K562 (cell line): ENCODE measurements at regions not wholly inside any gene's neighbourhood (a gene's known extent, or its start where the extent isn't known, plus 50 kb on each side); places are given as distances from the start of the nearest gene placed in this dataset.
A peak's percentile ranks its signal among the peaks of the same experiment; 100 is the strongest.

Source experiments
- ATAC-seq: fragments of 200-7000 bp; cut with Tn5 transposase; 3 replicates; pipeline ENCODE4 v1.9.1; 2020; ENCODE audit warnings: moderate library complexity
- BruUV-seq: library from RNA; stranded (reverse); fragments of 400-500 nt; replicated peaks from 2 replicates; lab custom pipeline; 2021; lab: Mats Ljungman, UMichigan
- CTCF ChIA-PET: fragments of 300-600 bp; formaldehyde crosslinking; extraction: SDS; loops from one replicate; lab custom pipeline; 2021; ENCODE audit warnings: low intra/inter-chr PET ratio; lab: Yijun Ruan, JAX
- POLR2A ChIA-PET: fragments of 300-600, 350-650 bp; sonication (Branson Sonifier 250); formaldehyde crosslinking; extraction: SDS; loops from one replicate; lab custom pipeline; 2021; ENCODE audit warnings: antibody characterized with exemption, inconsistent platforms; lab: Yijun Ruan, JAX
- DNase-seq, 4 experiments: peaks; one replicate each; pipeline versions ENCODE4 v3.0.0 to v3.0.0-alpha.2; 2011 to 2018; ENCODE audit warnings: low spot score in 3 of 4, mixed read lengths in 3 of 4; ENCODE audit errors: extremely low read depth in 1 of 4
- FAIRE-seq: peaks from 2 replicates; lab custom pipeline; 2011; peaks lifted over from hg19 to GRCh38; lab: Jason Lieb, UNC
- H2AFZ ChIP-seq: 2 replicates; pipeline ENCODE4 v1.6.0; 2011; ENCODE audit warnings: low read depth, low read length, control low read depth, inconsistent platforms
- H3K27ac ChIP-seq: fragments of 200-600 bp; 3 replicates; pipeline ENCODE4 v1.8.0; 2011; ENCODE audit warnings: low read depth, mild to moderate bottlenecking, control low read depth, inconsistent platforms, low read length, moderate library complexity, mixed read lengths; ENCODE audit errors: extremely low read depth
- H3K27me3 ChIP-seq, 2 experiments: fragments of 300-600 bp in 1 of 2; 2 replicates in 1 of 2; 3 replicates in 1 of 2; pipeline versions ENCODE4 v1.6.0 to v1.8.0; 2011; ENCODE audit warnings: inconsistent platforms in 2 of 2, low read length in 2 of 2, mild to moderate bottlenecking in 1 of 2, mixed read lengths in 1 of 2, moderate library complexity in 1 of 2; ENCODE audit not compliant: control insufficient read depth in 2 of 2, insufficient read depth in 2 of 2
- H3K36me3 ChIP-seq: fragments of 300-600 bp; 3 replicates; pipeline ENCODE4 v1.8.0; 2011; ENCODE audit warnings: mild to moderate bottlenecking, low read length, inconsistent platforms; ENCODE audit not compliant: control insufficient read depth, insufficient read depth
- H3K4me1 ChIP-seq, 2 experiments: fragments of 200-600 bp in 1 of 2; replicated peaks in 1 of 2; 2 replicates in 1 of 2; 3 replicates in 1 of 2; pipeline versions ENCODE4 v1.5.1 to v1.8.0; 2011; ENCODE audit warnings: inconsistent platforms in 2 of 2, low read length in 2 of 2, mild to moderate bottlenecking in 1 of 2, mixed read lengths in 1 of 2, moderate library complexity in 1 of 2; ENCODE audit not compliant: control insufficient read depth in 2 of 2, insufficient read depth in 2 of 2
- H3K4me2 ChIP-seq: 2 replicates; pipeline ENCODE4 v1.6.1; 2011; ENCODE audit warnings: low read length, control low read depth, inconsistent platforms, mixed read lengths; ENCODE audit not compliant: insufficient read depth
- H3K4me3 ChIP-seq: fragments of 200-600 bp; sonication (generic), shearing (Covaris generic); 2 replicates; pipeline ENCODE4 v1.5.1; 2016; ENCODE audit warnings: control low read depth, inconsistent platforms
- H3K79me2 ChIP-seq: fragments of 200-600 bp; 3 replicates; pipeline ENCODE4 v1.8.0; 2011; ENCODE audit warnings: low read length, inconsistent platforms; ENCODE audit not compliant: control insufficient read depth, insufficient read depth
- H3K9ac ChIP-seq, 2 experiments: 2 replicates each; pipeline versions ENCODE4 v1.6.0 to v1.6.1; 2011; ENCODE audit warnings: low read depth in 2 of 2, low read length in 2 of 2, control low read depth in 1 of 2, inconsistent platforms in 1 of 2, mild to moderate bottlenecking in 1 of 2, mixed read lengths in 1 of 2; ENCODE audit not compliant: insufficient read depth in 1 of 2
- H3K9me1 ChIP-seq: one replicate; pipeline ENCODE4 v1.6.0; 2011; ENCODE audit warnings: inconsistent platforms, mild to moderate bottlenecking, low read length, moderate library complexity; ENCODE audit not compliant: control insufficient read depth, insufficient read depth
- H3K9me3 ChIP-seq: replicated peaks from 2 replicates; pipeline ENCODE4 v1.5.1; 2011; ENCODE audit warnings: low read depth, low read length, inconsistent platforms; ENCODE audit not compliant: control insufficient read depth, insufficient read depth
- H4K20me1 ChIP-seq: replicated peaks from 2 replicates; pipeline ENCODE4 v1.6.1; 2011; ENCODE audit warnings: low read length, inconsistent platforms, mixed read lengths; ENCODE audit not compliant: control insufficient read depth, insufficient read depth
- ELK1 ChIP-seq: sonication (generic); formaldehyde crosslinking; IDR thresholded peaks from 2 replicates; pipeline ENCODE4 v1.8.1; 2022; ENCODE audit warnings: missing genetic modification reagents
- FOXM1 ChIP-seq, 2 experiments: fragments of 450-650 bp in 1 of 2; sonication (generic) in 1 of 2; formaldehyde crosslinking in 1 of 2; IDR thresholded peaks; 2 replicates each; pipeline versions ENCODE4 v1.6.1 to v1.9.0; 2017 to 2022; ENCODE audit warnings: low read depth in 2 of 2, mild to moderate bottlenecking in 2 of 2, missing genetic modification reagents in 1 of 2, moderate library complexity in 1 of 2
- KDM5B ChIP-seq: fragments of 200-600 bp; sonication (generic); IDR thresholded peaks from 2 replicates; pipeline ENCODE4 v1.6.1; 2012; ENCODE audit warnings: low read depth, mild to moderate bottlenecking, moderate library complexity, low read length, control low read depth, inconsistent platforms; ENCODE audit not compliant: insufficient replicate concordance
- NFIC ChIP-seq: fragments of 450-650 bp; IDR thresholded peaks from 2 replicates; pipeline ENCODE4 v1.6.1; 2017; ENCODE audit warnings: mild to moderate bottlenecking, inconsistent platforms
- TAF1 ChIP-seq: IDR thresholded peaks from 2 replicates; pipeline ENCODE4 v1.6.1; 2011; ENCODE audit warnings: mild to moderate bottlenecking, low read length, moderate library complexity; ENCODE audit not compliant: insufficient read depth, control insufficient read depth, severe bottlenecking; ENCODE audit errors: extremely low read depth
- U2AF1 ChIP-seq: fragments of 200-400 bp; formaldehyde crosslinking; optimal IDR thresholded peaks from 2 replicates; pipeline ENCODE3; 2017; ENCODE audit warnings: mild to moderate bottlenecking, low read depth, low read length, moderate library complexity
- ZNF263 ChIP-seq: sonication (generic); formaldehyde crosslinking; IDR thresholded peaks from 2 replicates; pipeline ENCODE4 v1.8.0; 2022; ENCODE audit warnings: mild to moderate bottlenecking, missing genetic modification reagents, borderline replicate concordance
- ZNF695 ChIP-seq: fragments of 450-650 bp; formaldehyde crosslinking; IDR thresholded peaks from 2 replicates; pipeline ENCODE4 v1.4.0; 2020; ENCODE audit warnings: mild to moderate bottlenecking, moderate library complexity
- WGBS: fragments of 100-300 bp; shearing (Covaris generic); methylation state at CpG from one replicate; pipeline ENCODE4 v1.1.6; 2016; ENCODE audit warnings: low coverage, mixed read lengths; ENCODE audit not compliant: insufficient coverage; ENCODE audit errors: missing lambda C conversion rate; 5-methylcytosine and 5-hydroxymethylcytosine counted together
- in situ Hi-C: fragments of 300-500 bp; cut with MboI; formaldehyde crosslinking; loops from 4 replicates; pipeline ENCODE4 v1.15.0; 2018; ENCODE audit warnings: inconsistent platforms, mixed read lengths
- intact Hi-C: fragments of 100-400 bp; cut with micrococcal nuclease; formaldehyde crosslinking; loops from 2 replicates; pipeline ENCODE4 v1.14.2; 2022

GRCh38 chr10:44253769-44254462 lies 131.0 kb downstream of the CXCL12 start:
- no peaks in the 10 kb centered on the region for H4K20me1 ChIP-seq
- POLR2A ChIA-PET: no interaction called here
- WGBS: 0% methylated on average over 5 of the region's 5 CpGs
- ATAC-seq (no peak), DNase-seq (no peak), FAIRE-seq (no peak)
- H3K4me2 ChIP-seq: no peak overlapping the region
- no peaks in the 10 kb centered on the region for H3K4me1 ChIP-seq
- no peak overlapping the region for H3K27ac ChIP-seq
- no peaks in the 10 kb centered on the region for H3K9me1 ChIP-seq
- in situ Hi-C loops: no loop called here
- no TSS peak for BruUV-seq
- no peak overlapping the region; a peak in 1 of 4 replicates for H3K9ac ChIP-seq
- no peak overlapping the region for H3K4me3 ChIP-seq
- TF ChIP-seq ELK1 (CRISPR knock-in tag) (no peak), U2AF1 (no peak), FOXM1 (IDR thresholded peaks at IDR 0.05; ENCODE audit: low read depth) (no peak), FOXM1 (CRISPR knock-in tag; IDR thresholded peaks at IDR 0.05; ENCODE audit: low read depth) (no peak), NFIC (peak; percentile 39; the same call in 1 of the 2 replicates), TAF1 (no peak), KDM5B (no peak), ZNF695 (CRISPR knock-in tag) (no peak), ZNF263 (CRISPR knock-in tag) (no peak)
- H3K27me3 ChIP-seq: no peaks in the 10 kb centered on the region
- no peaks in the 10 kb centered on the region for H3K9me3 ChIP-seq
- H3K36me3 ChIP-seq: no peaks in the 10 kb centered on the region
- no peak overlapping the region for H2AFZ ChIP-seq
- intact Hi-C loops: no loop called here
- CTCF ChIA-PET: no interaction called here
- no peaks in the 10 kb centered on the region for H3K79me2 ChIP-seq
